Dedifferentiated amniotic fluid mesenchymal stem cell (primary cell): ENCODE measurements at regions not wholly inside any gene's neighbourhood (a gene's known extent, or its start where the extent isn't known, plus 50 kb on each side); places are given as distances from the start of the nearest gene placed in this dataset.
"Not testable (repeated sequence)": the region's sequence is repeated elsewhere in the genome, so short reads cannot be mapped to it uniquely, and the experiment has no call there.

Experiments
- DNase-seq: peaks from one replicate; pipeline ENCODE4 v3.0.0-alpha.2; 2016; ENCODE audit errors: extremely low spot score

DNA sequence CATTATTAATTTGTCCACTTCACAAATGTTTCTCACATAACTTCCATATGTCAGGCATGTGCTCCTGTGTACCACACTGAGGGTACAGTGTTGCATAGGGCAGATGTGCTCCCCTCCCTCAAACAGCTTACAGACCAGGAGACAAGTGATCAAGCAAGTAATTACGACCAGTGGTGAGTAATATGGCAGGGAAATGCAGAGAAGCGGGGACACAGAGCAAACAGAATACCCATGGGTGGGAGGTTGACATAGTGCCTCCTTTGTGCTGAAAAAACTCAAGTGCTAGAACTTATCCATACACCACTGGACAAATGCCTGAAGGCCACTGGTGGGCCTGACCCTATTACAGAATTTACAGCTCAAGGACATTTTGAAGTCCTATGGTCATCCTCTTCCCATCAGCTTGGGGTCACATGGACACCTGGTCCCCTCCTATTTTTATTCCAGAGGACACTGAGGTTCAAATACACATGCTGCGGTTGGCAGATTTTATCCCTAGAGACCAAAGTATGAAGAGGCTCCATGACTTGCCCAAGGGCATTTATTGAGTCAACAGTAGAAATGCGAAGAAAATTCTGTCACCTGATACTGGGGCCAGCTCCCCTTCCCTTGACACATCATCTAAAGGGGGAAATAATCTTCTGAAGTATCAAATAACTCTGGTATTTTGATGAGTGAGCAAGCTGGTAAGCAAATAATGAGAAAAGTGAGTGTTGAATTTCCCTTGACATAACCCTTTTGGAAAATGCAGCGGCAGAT is 116.6 kb downstream of the QRSL1 start:
- DNase-seq = no peak

DNA sequence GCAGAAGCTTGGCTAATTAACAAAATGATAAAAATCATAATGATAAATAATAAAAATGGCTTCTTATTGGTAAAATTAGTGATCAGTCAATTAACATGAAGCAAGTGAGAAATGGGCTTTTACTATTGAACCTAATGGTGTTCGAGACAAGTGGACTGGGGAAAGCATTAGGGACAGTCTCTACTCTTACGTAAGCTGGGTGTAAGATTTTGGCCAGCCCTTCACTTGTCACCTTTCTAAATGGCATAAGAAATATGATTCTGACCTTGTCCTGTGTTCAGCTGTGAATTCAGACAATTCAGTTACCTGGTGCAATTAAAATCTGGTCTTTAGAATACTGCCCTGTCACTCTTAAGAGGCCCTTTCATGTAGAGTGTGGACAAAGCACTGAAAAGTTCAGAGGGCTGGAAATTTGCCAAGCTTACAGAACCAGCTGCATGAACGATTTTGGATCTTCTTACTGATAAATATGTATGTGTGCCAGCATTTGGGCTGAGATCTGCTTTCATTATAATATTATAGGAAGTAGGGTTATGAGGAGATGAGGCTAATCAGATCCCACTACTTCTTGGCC is 115.9 kb downstream of the QRSL1 start:
- no peak for DNase-seq

DNA sequence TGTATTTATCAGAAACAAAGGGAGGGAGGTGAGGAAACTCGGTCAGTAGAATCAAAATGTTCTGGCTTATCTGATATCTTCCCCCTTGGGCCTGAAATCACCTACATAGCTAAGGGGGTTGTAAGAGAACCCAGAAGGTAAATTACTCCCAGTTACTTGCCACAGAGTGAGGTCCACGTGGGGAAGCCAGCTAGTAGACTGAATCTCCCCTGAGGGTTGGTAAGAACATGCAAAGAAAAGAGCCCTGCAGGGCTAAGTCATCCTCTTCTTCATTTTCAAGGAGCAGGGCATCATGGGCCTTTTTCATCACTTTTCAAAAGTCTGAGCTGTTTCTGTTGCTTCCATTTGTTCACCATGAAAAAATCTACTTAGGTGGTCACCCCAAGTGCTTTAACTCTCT is 115.4 kb downstream of the QRSL1 start:
- DNase-seq = no peak

DNA sequence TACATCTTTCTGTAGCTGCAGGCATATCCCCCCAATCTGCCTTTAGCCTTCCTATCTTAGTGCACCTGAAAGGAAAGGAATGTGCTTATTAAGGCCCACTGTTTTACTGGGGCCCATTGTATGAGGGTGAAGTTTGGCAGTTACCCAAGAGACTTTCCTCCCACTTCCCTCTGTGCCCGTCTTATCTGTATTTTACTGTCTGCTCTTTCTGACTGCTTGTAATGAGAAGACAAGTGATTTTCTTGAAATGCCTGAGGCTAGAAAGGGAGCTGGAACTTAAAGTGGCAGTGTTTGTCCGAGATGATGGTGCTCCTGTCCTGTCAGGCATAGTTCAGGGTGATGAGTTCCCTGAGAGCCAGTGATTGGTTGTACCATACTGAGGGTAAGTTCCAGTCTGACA is 114.7 kb downstream of the QRSL1 start:
- not testable (repeated sequence) for DNase-seq

DNA sequence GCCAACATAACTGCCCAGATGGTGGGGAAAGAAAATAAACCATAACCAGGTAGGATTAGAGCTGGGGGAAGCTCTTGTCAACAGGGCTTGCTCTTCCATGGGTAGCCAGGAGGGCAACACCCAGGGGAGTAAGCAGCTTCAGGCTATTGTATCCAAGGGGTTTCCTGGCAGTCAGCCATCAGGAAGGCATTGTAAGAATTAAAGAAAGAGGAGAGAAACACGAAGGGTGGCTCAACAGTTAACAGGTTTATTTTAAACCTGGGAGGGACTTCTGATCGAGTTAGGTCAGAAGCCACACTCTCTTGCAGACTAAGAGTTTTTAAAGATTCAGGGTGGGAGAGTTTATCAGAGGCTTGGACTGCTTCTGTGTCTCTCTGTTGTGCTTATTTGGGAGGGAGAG is 114.2 kb downstream of the QRSL1 start:
- DNase-seq = no peak

DNA sequence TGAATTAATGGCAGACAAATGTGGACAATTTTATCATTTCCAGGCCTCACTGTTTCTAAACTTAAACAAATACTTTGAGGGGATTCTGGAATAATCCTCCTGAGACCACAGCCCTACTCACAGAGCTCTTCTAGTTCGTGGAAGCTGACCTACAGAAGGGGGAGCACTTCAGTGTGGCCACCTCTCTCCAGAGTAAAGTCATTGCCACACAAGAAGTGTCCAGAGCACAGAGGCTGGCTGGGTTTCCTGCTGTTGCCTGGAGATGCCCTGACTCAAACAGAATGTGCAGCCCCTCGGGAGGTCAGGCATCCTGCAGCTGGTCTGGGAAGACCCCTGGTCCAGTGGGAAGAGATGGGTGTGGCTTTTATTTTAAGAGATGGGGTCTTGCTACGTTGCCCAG is 110.9 kb downstream of the QRSL1 start:
- no peak for DNase-seq

DNA sequence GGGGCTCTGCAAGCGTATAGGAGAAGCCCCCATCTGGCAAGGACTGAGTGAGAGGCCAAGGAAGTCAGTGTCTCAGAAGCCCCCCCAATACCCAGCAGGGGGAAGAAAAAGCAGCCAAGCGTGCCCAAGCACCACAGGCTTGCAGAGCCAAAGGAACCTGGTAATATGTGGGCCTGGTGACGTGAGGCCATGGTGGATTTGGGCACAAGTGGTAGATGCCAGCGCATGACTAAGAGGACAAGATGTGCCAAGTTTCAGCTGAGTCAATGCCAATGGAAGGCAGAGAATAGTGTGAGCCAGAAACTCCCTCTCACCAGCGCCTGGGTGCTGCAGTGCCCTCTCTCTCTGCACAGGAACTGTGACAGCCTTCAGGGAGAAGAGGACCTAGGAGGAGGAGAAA is 110.0 kb downstream of the QRSL1 start:
- DNase-seq = no peak

- DNase-seq = no peak
Measured at GRCh38 chr6:106736502-106736901, 107.1 kb downstream of the QRSL1 start.

DNA sequence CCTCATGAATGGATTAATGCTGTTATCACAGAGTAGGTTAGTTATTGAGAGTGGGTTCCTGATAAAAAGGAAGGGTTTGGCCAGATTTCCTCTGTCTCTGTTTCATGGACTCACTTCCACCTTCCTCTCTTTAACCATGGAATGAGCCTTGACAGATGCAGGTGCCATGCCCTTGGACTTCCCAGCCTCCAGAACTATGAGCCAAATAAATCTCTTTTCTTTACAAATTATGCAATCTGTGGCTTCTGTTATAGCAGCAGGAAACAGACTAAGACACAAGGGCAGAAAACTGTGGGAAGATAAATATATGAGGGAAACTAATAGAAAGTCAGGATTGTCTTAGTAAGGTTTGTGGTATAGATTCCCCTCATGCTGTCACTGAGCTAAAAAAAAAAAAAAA is 106.5 kb downstream of the QRSL1 start:
- DNase-seq = no peak

DNA sequence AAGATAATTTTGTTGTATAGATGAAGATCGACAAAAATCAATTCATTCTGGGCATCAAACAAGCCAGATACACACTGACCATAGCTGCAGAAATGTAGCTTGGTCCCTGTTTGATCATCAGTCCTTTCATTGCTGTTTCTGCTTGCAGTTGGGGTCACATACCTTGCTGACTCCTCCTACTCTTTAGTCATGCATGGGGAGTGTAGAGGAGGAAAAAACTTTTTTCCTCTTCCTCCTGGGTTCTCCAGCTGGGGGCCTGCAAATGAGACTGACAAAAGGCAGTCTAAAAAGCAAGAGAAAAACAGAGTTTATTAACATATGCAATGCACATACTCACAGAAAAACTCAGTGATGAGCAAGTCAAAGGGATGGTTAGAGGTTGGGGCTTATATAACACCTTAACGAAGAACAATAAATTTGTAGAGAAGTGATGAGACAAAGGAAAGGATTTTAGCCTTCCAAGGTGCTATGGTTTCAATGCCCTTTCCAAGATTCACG is 105.8 kb downstream of the QRSL1 start:
- no peak for DNase-seq

DNA sequence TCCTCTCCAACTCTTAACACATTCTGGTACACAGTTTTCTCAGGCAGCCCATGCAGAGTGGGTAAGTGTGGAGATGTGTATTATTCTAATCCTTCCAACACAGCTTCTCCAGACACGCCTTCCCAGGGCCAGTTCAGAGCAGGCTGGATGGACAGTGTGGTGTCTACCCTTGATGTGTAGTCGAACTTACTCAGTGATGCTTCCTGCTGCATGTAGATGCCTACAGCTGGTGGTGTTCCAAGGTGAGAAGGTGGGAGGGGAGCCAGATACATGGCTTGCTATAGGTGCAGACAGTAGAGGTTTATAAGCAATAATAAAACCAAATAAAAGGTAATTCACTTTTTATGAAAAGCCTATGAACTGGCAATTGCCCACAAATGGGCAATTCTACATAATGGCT is 104.0 kb downstream of the QRSL1 start:
- no peak for DNase-seq

DNA sequence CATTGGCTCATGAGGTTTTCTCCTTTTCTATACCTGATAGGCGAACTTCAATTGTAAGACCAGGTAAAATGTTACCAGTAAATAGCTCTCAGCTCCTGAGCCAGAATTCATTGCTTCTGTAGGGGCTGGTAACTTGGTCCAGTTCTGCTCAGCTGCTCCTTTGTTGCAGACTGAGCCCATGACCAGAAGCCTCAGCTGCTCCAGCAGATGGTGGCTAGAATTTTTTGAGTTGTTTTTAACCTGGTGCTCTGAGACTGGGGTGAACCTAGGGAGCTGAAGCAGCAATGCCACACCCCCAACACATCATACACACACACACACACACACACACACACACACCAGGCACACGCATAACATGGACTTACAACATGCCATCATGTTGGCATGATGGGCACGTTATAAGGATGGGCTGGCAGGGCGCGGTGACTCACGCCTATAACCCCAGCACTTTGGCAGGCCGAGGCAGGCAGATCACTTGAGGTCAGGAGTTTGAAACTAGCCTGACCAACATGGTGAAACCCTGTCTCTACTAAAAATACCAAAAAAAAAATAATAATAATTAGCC is 103.1 kb downstream of the QRSL1 start:
- DNase-seq = no peak

- DNase-seq = no peak
Measured at GRCh38 chr6:106731843-106732160, 102.4 kb downstream of the QRSL1 start.

DNA sequence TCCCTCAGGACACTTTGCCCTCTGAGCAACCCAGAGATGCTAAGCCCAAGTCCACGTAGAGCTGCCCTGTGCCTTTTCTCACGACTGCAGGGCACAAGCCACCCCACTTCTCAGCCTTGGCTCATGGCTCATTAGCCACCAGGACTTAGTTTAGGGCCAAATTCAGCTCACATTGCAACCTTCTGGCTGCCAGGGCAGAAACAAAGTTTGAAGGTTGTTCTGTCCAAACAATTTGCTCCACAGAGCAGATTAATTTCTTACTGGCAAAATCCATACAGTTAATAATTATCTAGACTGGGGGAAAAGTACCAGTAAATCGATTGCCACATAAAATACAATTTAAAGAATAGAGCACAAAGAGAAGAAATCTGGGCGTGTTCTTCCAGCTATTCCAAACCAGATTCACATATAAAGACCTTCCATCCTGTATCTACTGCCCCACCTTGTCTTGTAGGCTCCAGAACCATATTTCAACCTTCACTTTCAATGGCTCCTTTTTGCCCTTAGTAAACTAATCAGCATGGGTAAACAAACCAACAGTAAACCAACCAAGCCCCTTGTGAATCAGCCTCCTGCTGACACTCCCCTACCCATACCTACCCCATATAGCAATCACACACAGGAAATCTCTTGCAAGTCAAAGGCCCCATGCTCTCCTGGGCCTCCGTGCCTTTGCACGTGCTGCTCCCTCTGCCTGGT is 101.9 kb downstream of the QRSL1 start:
- no peak for DNase-seq

GRCh38 chr6:106730718-106731117 is 101.3 kb downstream of the QRSL1 start:
- DNase-seq = no peak

DNA sequence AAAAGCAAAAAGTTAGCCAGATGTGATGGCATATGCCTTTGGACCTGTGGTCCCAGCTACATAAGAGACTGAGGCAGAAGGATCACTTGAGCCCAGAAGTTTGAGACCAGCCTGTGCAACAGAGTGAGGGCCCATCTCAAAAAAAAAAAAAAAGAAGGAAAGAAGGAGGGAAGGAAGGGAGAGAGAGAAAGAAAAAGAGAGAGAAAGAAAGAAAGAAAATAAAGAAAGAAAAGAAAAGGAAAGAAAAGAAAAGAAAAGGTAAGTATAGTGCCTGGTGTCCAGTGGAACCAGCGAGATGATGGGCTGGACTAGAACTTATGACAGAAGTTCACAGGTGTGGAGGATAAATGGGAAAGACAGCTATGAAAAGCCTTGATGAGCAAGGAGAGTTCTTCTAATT is 100.9 kb downstream of the QRSL1 start:
- no peak for DNase-seq

GRCh38 chr6:106729841-106730240 is 100.5 kb downstream of the QRSL1 start:
- DNase-seq = no peak

- DNase-seq = no peak
Measured at GRCh38 chr6:106728296-106728870, 99.0 kb downstream of the QRSL1 start.

GRCh38 chr6:106727480-106728149 is 98.2 kb downstream of the QRSL1 start:
- DNase-seq = no peak

- DNase-seq = no peak
Measured at GRCh38 chr6:106724848-106725247, 95.5 kb downstream of the QRSL1 start.

- no peak for DNase-seq
Measured at GRCh38 chr6:106724337-106724736, 95.0 kb downstream of the QRSL1 start.

DNA sequence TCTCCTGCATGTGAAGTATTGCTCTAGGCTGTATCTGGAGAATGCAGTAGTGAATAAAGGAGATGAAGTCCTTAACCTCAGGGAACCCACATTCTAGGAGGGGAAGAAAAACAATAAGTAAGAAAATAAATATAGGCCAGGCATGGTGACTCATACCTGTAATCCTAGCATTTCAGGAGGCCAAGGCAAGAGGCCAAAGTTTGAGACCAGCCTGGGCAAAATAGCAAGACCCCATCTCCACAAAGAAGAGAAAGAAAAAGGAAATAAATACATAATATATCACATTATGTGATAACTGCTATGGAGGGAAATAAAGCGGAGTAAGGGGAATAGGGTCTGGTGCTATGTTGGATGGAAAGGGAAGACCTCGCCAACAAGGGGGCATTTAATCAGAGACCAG is 94.0 kb downstream of the QRSL1 start:
- DNase-seq = not testable (repeated sequence)
